HPDE6-E6E7 (cell line): ENCODE measurements at regions not wholly inside any gene's neighbourhood (a gene's known extent, or its start where the extent isn't known, plus 50 kb on each side); places are given as distances from the start of the nearest gene placed in this dataset.

Experiments
- DNase-seq: peaks from one replicate; pipeline ENCODE4 v3.0.0; 2011; ENCODE audit warnings: missing footprints; ENCODE audit errors: extremely low spot score

DNA sequence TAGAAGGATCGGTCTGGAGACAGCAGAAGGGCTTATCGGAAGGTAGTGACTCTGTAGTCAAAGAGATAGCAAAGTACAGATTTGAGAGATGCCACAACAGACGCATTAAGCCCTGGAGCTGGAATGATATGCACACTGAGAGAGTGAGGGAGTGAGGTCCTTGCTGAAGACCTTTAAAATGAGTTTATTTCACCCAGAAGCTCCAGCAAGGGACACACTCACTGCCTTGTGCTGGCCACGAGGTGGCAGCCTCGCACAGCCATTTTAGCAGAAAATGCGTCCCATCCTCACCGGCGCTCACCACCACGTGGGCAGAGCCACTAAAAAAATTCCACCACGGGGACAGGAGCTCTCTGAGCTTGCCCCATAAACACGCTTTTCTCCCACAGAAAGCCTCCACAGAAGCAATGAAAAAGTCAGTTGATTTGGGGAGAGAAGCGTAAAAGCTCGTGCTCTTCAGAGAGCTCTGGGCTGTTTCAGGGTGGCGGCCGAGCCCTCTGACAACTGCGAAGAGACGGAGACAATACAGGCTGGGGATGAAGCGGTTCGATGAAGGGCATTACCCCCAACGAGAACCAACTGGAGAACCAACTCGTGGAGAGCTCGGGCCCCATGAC, 163.0 kb upstream of the KLF14 start:
- no peak for DNase-seq

DNA sequence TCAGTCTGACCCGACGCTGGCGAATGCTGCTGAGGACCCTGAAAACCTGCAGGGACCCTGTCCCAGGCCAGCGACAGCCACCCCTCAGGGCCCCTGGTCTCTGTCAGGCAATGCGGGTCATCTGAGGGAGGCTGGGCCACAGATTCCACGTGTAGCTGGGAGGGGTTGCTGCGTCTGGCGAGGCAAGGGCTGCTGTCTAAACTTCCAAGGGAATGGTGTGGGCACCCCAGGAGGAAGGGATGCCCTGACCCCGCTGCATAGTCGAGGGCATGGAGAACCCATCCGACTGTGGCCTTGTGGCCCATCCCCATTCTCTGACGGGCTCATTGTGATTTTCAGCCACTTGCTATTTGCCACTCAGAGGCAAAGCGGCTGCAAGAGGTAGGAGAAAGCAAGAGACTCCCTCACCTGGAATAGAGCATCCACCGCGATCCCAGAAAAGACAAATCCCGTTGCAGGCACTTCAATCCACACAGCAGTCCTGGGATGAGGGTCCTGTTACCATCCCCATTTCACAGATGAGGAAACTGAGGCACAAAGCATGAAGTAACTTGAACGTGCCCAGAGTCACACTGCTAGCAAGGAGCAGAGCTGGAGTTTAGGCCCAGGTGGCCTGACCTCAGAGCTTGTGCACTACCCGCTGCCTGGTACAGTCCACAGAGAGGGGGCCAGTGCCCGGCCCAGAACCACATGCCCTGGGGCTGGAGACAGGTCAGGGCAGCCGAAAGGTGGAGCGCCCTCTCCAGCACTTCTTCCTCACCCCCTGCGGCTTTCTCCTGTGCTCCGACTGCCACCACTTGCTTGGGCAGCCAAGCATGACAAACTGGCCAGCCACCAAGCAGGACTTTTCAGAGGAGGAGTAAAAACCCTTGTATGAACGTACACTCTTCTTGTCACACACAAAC, 163.8 kb upstream of the KLF14 start:
- no peak for DNase-seq

DNA sequence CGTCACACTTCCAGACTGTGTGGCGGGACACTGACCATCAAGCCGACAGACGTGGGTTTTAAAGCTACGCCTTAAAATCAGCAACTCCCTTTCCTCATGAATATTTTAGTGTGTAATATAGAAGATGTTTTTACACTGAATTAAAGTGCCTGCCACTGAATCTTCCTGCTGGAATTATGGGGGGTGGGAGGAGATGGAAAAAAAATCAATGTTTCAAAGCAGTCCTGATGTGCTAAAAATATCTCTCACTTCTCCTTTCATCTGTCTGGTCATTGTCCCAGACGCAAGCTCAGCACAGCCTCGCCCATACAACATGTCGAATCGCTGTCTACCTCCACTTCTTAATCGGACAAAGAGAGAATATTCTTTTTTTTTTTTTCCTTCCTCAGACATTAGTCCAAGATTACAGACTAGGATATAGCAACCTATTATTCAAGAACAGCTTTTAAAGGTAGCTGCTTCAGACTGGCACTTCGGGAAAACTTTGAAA, 165.1 kb upstream of the KLF14 start:
- DNase-seq: no peak

DNA sequence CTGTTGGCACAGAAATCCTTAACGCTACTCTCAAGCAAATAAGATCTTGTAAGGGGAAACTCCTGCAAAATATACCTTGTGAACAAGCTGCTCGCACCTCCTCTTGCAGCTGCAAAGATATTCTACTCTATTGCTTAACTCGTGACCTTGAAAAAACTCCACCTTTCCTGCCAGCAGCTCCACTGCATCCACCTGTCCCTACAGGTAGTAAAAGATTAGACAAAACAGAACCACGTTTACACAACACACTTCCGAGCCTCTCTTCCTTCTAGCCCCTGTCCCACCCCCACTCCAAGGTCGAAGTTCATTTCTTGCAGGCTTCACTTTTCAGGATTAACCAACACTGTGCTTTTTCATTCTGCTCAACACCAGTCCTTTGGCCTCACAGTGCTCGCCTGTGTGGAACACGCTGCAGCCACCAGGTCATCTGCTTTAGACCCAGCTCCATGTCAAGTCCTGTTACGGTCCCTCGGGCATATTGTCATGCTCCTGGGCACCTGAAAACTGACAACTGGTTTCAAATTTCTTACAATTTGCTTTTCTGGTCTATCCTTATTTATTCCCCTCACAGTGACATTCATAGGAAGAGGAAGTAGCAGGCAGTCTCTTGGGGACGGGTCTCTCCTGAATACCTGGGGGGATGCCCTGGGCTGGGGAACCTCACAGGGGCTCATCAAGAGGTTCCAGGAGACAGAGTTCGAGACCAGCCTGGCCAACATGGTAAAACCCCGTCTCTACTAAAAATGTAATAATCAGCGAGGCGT, 165.8 kb upstream of the KLF14 start:
- no peak for DNase-seq

DNA sequence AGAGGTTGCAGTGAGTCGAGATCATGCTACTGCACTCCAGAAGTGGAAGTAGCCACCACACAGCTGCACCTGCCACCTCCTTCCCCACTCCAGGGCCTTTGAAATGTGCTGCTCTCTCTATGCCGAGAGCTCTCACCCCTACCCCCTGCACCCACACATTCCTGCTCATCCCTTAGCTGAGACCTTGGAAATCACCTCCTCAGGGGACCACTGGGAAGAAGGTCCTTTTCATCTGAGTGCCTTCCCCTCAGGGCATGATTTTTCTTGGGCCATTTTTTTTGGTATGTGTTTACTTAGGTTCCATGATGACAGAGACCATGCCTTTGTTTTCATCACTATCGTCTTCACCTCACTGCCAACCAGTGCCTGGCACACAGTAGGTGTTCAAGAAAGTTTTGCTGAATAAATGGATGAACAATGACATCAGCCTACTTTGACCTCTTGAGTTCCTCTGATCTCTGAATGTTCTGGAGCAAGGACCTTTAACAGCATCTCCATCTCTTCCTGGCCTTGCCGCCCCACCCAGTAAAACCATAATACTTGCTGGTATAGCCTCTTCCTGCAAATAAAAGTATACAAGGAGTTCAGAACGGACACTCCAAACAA, 166.6 kb upstream of the KLF14 start:
- no peak for DNase-seq

DNA sequence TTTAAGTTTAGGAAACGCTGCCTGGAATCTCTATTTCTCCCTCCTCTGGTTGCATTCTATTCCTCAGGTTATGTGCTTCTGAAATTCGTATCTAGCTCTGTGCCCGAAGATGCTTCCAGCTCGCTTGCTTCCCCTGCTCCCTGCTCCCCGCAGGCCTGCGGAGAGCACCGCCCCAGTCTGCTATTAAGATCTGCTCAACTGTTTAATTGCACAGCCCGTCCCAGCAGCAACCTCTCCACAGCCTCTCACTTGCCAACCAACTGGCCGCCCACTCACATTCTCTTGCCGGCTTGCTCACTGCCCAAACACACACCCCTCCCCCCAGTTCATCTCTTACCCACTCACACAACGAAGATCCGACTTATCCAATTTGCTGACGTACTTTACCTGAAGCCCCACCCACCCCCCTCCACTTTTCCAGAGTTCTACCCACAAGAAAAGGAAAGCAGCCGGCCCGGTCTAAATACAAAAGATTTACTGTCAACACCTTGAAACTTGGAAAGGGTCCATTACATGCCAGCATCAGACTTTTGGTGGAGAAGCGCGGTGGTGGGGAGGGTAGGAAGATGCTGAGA, 167.3 kb upstream of the KLF14 start:
- DNase-seq: peak; percentile 55

DNA sequence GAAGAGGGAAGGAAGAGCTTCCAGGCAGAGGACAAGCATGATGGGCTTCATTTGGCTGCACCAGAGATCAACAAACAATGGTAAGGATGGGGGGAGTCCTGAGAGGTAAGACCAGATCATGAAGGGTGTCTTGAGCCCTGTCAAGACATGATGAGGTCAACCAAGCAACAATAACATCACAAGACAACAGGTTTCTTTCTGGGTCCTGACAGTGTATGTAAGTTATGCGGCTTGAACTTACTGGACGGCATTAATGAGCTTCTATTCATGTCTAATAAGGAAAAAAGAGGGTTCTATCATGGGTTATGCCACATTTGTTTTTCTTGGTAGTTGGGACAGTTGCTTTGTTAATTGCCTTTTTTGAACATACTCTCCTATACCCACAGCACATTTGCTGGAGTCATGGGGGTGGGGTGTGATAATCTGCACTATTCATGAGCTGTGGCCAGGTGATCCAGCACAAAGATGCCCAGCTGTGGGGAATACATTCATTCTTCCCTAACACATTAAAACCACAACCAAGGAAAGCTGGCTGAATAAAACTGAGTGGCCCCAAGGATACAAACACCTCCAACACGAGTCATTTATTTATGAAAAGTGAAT, 168.8 kb upstream of the KLF14 start:
- DNase-seq: no peak

DNA sequence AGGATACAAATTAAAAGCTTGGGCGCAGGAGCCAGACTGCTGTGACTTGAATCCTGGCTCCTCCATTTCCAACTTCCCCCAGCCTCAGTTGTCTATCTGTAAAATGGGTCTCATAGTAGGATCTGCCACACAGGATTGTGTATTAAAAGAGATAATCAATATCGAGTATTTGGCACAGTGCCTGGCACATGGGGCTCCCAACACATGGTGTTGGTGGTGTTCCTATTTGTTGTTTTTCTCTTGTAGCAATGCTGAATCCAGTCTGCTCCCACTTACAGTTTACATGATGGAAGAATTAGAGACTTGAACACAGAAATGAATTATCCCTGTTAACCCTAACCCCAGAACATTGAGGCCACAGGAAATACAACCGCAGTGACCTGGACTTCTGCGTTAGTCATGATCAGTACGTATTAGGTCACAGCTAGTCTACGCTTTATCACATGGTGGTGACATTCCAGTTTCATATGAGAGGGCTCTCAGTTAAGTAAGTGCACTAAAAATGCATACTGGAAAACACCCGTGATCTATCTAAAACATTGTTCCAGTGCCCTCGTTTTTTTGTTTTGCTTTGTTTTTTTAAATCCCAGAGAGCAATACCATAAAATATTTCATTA, 169.5 kb upstream of the KLF14 start:
- DNase-seq: no peak

DNA sequence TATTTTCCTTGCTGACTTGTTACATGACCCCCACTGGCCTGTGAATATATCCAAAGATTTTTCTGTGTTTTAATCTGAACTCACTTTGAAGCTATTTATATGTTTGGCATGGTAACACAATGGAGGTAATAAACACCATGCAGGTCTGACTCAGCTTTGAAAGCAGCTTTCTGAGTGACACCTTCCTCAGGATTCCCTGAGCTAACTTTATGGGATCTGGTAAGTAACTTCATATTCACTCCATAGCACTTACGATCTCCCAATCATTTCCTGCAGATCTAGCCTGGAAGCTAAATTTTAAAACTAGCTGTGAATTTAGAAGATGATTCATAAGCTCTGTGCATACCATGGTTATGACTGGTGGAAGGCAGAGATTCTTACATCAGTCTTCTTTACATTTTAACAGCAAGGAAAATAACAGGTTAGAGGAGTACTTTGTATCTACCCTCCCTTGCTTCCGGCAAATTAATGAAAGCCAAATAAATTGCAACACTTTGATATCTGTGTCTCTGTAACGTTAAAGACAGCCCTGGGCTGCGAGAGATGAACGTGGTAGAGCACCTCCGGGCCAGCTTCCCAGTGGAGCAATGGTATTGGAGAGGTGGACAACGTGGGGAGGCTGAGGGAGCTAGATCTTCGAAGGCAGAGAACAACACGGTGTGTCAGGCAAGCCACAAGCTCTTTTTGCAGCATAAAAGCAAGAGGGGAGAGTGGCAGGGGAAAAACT, 170.2 kb upstream of the KLF14 start:
- peak; percentile 71 for DNase-seq

DNA sequence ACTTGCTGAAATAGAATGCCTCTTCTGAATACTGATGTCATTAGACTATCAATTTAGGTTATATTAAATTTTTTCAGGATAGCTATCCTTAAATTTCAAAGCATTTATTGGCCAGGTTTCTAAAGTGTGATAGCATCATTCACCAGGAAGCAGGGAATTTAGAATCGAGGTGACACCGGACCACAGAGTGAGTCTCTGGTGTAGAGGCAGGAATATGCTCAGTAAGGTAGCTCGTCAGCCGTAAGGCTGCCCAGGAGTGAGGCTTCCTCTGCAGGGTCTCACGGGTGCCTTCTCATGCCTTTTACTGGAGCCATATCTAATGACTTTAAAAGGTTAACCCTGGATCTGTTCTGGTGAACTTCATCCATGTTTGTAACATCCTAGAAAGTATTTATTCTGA, 170.8 kb upstream of the KLF14 start:
- DNase-seq: no peak

DNA sequence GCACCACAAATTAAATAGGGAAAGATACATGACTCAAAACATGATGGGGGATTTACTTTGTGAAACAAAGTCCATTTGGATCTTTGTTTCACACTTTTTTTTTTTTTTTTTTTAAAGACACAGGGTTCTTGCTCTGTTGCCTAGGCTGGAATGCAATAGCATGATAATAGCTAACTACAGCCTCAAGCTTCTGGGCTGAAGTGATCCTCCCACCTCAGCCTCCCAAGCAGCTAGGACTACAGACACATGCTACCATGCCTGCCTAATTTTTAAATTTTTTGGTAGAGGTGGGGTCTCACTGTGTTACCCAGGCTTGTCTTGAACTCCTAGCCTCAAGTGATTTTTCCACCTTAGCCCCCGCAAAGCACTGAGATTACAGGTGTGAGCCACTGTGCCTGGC, 172.6 kb upstream of the KLF14 start:
- DNase-seq: no peak

DNA sequence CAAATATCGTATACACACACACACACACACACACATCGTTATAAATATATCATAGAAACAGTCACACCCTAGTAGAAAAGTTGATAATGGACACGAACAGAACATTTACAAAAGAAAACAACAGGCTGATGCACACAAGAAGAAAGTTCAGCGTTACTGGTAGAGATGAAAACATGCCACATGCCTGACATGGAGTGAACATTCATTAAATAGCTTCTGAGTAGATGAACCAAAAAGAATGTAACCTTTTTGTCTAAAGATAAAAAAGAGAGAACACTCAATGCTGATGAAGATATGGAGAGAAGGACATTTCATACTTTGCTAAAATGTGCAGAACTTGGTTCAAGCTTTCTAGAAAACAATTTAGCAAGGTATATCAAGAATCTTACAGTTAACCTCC, 173.4 kb upstream of the KLF14 start:
- DNase-seq: no peak

DNA sequence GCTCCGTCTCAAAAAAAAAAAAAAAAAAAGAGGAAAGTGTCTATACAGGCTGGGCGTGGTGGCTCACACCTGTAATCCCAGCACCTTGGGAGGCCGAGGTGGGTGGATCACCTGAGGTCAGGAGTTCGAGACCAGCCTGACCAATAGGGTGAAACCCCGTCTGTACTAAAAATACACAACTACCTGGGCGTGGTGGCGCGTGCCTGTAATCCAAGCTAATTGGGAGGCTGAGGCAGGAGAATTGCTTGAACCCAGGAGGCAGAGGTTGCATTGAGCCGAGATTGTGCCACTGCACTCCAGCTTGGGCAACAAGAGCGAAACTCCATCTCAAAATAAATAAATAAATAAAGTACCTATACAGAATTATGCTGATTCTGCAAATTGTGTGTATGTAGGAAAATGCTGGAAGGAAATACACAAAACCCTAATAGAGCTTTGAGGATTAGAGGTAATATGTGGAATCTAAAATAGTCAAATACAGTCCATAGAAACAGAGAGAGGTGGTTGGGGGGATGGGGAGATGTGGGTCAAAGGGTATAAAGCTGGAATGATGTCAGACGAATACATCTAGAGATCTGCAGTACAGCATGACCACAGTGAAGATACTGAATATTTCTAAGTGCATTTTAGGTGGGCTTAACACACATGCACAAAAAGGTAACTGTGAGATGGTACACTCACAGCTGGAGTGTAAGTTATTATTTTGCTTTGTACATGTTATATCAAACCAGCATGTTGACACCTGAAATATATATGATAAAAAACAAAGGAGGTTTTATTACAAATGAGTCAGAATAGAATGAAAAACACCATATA, 174.5 kb upstream of the KLF14 start:
- no peak for DNase-seq

DNA sequence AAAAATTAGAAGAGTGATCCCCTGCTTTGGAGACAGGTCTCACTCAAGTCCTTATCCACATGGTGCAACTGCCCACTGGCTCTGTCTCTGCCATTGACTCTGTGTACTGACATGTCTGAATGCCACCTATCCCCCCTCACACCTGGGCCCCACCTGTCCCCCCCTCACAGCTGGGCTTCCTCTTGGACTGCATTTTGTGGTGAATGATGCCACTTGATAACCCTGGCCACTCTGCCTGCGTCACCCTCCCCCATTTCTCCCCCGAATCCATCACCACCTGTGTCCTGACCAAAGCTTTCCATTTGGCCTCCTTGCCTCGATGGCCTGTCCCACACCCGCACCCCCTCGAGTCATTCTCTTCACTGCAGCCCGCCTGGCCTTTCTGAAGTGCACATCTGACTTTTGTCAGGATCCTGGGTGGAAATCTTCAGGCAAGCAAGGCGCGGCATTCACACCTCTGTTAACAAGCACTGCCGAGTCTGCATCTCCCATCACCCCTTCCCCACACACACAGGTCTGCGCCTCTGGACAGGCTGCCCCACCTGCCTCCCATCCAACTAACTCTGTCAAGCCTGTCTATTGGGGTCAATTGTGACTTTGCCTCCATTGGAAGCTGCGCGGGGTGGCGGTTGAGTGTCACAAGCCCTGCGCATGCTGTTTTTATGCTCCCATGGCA, 175.3 kb upstream of the KLF14 start:
- no peak for DNase-seq

DNA sequence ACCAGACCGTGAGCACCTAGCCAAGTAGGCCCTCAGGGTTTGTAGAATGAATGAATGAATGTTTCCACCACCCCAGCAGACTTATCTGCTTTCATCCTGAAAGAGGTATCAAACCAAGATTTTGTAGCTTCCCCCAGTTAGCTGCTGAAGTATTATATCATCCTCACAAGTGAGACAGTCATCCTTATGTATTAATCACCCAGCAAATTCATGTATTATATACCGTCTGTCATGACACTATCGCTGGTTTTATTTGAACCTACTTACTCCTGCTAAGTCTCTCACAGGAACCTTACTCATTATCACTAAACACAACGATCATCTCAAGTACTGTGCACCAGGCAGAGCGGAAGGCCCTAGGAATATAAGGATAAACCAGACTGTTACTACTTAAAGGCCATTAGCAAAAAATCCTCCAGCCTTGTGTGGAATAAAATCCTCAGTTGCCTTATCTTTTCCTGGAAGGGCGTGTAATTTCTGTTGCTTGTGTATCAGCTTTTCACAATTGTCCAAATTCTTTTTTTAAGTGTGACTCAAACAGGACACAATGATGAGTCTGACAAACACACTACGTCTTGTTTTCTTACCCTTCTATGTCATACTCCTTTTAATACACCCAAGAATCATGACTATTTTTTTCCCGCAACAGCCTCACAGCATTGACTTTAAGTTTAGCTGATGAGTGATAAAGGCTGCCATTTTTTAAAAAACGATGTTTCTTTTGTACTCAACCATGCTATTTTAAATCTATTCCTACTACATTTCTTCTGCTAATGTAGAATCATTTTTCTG, 176.1 kb upstream of the KLF14 start:
- DNase-seq: no peak

DNA sequence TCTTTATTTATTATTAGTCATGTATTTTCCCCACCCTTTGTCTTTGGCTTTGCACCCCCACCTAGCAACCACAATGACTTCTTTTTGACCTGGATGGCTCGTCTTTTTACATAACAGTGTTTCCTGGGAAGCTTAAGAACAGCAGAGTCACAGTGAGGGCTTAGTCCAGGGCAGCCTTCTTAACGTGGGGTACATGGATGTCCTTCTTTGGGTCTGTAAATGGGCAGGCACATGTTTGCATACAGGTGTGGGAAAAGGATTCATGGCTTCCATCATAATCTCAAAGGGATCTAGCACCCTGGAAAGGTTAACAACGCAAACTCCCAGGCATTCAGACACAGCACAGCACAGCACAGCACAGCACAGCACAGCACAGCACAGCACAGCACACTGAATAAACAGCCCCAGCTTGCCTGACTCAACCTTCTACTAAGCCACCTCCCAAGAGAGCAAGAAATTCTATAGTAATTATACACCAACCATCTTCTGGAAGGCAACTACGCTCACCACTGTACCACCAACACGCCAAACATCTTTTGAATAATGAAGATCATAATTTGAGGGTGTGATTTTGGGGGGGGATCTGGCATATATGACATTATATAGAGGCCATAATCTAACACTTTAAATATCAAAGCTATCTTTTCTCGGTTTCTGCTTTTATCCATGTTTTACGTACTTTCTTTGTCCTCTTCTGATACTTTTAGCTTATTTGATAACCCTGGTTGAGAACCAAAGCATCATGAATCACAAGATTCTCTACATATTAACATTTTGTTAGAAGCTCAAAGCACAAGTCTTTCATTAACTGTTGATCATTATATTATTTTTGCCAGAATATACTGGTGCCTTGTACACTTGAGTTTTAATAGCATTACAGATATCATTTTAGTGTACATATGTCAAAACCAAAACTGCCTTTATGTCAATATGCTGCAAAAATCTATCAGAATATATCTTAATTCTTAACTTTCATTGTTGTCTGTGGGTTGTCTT, 177.2 kb upstream of the KLF14 start:
- DNase-seq: no peak
